HUES6 (cell line): ENCODE measurements at regions not wholly inside any gene's neighbourhood (a gene's known extent, or its start where the extent isn't known, plus 50 kb on each side); places are given as distances from the start of the nearest gene placed in this dataset.
"Not testable (repeated sequence)": the region's sequence is repeated elsewhere in the genome, so short reads cannot be mapped to it uniquely, and the experiment has no call there.

Source experiments
- H3K27ac ChIP-seq: 2 replicates; pipeline ENCODE4 v1.7.0; 2013; ENCODE audit warnings: low read depth, mild to moderate bottlenecking, low read length, inconsistent platforms
- H3K27me3 ChIP-seq: 2 replicates; pipeline ENCODE4 v1.6.1; 2013; ENCODE audit warnings: low read length; ENCODE audit not compliant: control insufficient read depth, insufficient read depth
- H3K36me3 ChIP-seq: 2 replicates; pipeline ENCODE4 v1.6.1; 2013; ENCODE audit warnings: low read length; ENCODE audit not compliant: control insufficient read depth, insufficient read depth
- H3K4me1 ChIP-seq: 2 replicates; pipeline ENCODE4 v1.6.1; 2013; ENCODE audit warnings: low read length; ENCODE audit not compliant: control insufficient read depth, insufficient read depth
- H3K4me3 ChIP-seq: 2 replicates; pipeline ENCODE4 v1.5.1; 2013; ENCODE audit warnings: low read depth, low read length
- H3K9ac ChIP-seq: one replicate; pipeline ENCODE4 v1.6.1; 2013; ENCODE audit warnings: mild to moderate bottlenecking, low read length
- H3K9me3 ChIP-seq: 2 replicates; pipeline ENCODE4 v1.6.1; 2013; ENCODE audit warnings: low read depth, low read length; ENCODE audit not compliant: control insufficient read depth, insufficient read depth

DNA sequence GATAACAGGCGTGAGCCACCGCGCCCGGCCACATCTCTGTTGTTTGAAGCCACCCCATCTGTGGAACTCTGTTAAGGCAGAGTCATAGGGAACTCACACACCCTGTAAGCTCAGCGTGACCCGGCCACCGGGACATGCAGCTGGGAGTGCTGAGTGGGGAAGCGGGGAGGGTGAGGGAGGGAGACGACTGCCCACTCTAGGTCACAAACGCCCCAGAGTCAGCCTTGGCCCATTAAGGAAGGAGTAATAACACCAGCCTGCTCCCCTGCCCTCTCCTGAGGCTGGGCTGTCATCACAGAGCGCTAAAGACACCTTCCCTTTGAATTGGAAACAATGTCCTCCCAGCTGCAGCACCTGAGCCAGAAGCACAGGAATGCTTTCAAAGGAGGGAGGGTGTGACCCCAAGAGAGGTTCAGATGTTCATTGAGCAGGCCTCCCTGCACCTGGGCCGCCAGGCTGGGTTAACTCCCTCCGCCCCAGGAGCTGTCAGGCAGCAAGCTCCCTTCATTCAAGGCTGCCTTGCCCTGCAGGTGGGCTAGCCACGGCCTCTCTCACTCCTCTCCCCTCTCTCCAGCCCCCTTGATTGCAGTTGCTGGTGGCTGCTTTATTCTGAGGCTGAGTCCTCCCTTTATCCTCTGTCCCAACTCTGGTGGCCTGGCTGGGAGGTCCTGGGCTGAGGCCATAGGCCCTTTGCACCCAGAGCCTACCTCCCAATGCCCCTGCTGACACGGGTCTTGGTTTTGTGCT, 77.2 kb upstream of the HPCAL1 start:
- H3K9ac ChIP-seq, result no peak overlapping the region
- no peaks in the 10 kb centered on the region for H3K27me3 ChIP-seq
- H3K4me1 ChIP-seq, result 0 out of 2 replicates have a peak, but pooled peaks cover 3% of the 10 kb centered on the region
- no peak overlapping the region for H3K4me3 ChIP-seq
- H3K36me3 ChIP-seq, result no peaks in the 10 kb centered on the region
- H3K27ac ChIP-seq, result no peak overlapping the region
- peaks cover 2% of the 10 kb centered on the region; the same call in 1 of the 2 replicates for H3K9me3 ChIP-seq

- no peaks in the 10 kb centered on the region for H3K36me3 ChIP-seq
- 0 out of 2 replicates have a peak, but pooled peaks cover 3% of the 10 kb centered on the region for H3K4me1 ChIP-seq
Measured at GRCh38 chr2:10226038-10226724, 76.5 kb upstream of the HPCAL1 start.

GRCh38 chr2:10228611-10229365, 73.9 kb upstream of the HPCAL1 start:
- H3K9ac ChIP-seq, result no peak overlapping the region
- H3K36me3 ChIP-seq, result no peaks in the 10 kb centered on the region
- H3K27me3 ChIP-seq, result no peaks in the 10 kb centered on the region
- no peak overlapping the region for H3K4me3 ChIP-seq
- peaks cover 3% of the 10 kb centered on the region; the same call in 1 of the 2 replicates for H3K9me3 ChIP-seq
- no peak overlapping the region for H3K27ac ChIP-seq
- 0 out of 2 replicates have a peak, but pooled peaks cover 3% of the 10 kb centered on the region for H3K4me1 ChIP-seq

More at GRCh38 chr2:10226038-10226724, 76.5 kb upstream of the HPCAL1 start:
- Histone ChIP-seq H3K4me3 (no peak overlapping the region), H3K27me3 (no peaks in the 10 kb centered on the region), H3K9ac (no peak overlapping the region), H3K27ac (no peak overlapping the region), H3K9me3 (peaks cover 3% of the 10 kb centered on the region; the same call in 1 of the 2 replicates)

DNA sequence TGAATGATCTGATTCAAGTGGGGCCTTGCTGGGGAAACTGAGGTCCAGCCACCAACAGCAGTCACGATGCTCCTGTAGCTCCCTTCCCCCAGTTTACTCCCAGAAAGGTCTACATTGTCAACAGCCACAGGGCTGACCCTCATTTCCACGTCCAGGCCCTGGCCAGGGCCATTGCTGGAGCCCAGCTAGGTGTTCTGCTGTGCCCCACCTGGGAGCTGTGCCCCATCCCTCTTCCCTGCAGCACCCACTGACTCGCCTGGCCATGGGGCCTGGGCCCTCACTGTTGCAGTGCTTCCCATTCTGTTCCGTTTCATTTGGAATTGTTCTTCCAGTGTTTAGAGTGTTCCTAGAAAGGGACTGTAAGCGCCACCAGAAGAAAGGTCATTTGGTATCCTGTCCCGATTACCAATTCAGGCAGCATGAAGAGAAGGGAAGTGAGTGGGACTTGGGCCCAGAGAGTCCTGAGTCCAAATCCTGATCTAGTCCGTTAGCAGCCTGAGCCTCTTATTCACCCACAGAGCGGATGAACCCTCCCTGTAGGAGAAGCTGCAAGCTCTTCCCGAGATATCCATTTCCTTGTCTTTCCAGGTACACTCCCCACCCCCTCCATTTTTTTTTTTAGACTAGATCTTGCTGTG, 73.1 kb upstream of the HPCAL1 start:
- H3K4me3 ChIP-seq, result no peak overlapping the region
- no peaks in the 10 kb centered on the region for H3K27me3 ChIP-seq
- 0 out of 2 replicates have a peak, but pooled peaks cover 3% of the 10 kb centered on the region for H3K4me1 ChIP-seq
- peaks cover 3% of the 10 kb centered on the region; the same call in 1 of the 2 replicates for H3K9me3 ChIP-seq
- H3K36me3 ChIP-seq, result no peaks in the 10 kb centered on the region
- no peak overlapping the region for H3K9ac ChIP-seq
- H3K27ac ChIP-seq, result no peak overlapping the region

GRCh38 chr2:10230499-10230898, 72.2 kb upstream of the HPCAL1 start:
- no peaks in the 10 kb centered on the region for H3K36me3 ChIP-seq
- no peaks in the 10 kb centered on the region for H3K4me1 ChIP-seq
- H3K27ac ChIP-seq, result no peak overlapping the region
- H3K4me3 ChIP-seq, result no peak overlapping the region
- peaks cover 3% of the 10 kb centered on the region; the same call in 1 of the 2 replicates for H3K9me3 ChIP-seq
- no peak overlapping the region for H3K9ac ChIP-seq
- H3K27me3 ChIP-seq, result no peaks in the 10 kb centered on the region

GRCh38 chr2:10230921-10231320, 71.8 kb upstream of the HPCAL1 start:
- not testable (repeated sequence) for H3K9ac ChIP-seq, H3K27ac ChIP-seq, H3K4me1 ChIP-seq, H3K36me3 ChIP-seq, H3K4me3 ChIP-seq, H3K27me3 ChIP-seq, H3K9me3 ChIP-seq

DNA sequence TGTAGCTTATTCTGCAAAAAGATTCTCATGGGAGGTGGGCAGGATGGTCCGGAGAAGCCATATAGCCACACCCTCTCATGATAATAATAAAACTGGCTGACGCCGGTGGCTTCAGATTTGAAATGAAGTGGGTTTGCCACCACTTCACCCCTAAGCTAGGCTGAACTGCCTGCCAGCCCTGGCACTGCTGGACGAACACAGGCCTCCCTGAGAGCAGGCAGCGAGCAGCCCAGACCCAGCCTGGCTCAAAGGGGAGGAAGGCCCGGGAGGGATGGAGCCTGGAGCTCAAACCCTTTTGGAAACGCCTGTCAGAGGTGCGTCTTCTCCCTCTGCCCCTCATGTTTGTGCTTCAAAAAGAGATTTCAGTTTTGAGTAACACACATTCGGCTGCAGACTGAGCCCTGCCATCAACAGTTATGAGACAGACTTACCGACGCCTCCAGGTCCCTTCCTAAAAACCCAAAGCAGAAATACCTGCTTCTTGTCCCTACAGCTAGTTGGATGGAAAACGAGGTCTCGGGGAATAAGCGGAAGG, 71.1 kb upstream of the HPCAL1 start:
- Histone ChIP-seq H3K4me1 (no peaks in the 10 kb centered on the region), H3K9ac (no peak overlapping the region), H3K9me3 (peaks cover 3% of the 10 kb centered on the region; the same call in 1 of the 2 replicates), H3K4me3 (no peak overlapping the region), H3K27ac (no peak overlapping the region), H3K36me3 (no peaks in the 10 kb centered on the region), H3K27me3 (peaks cover 4% of the 10 kb centered on the region; the same call in 1 of the 2 replicates)

DNA sequence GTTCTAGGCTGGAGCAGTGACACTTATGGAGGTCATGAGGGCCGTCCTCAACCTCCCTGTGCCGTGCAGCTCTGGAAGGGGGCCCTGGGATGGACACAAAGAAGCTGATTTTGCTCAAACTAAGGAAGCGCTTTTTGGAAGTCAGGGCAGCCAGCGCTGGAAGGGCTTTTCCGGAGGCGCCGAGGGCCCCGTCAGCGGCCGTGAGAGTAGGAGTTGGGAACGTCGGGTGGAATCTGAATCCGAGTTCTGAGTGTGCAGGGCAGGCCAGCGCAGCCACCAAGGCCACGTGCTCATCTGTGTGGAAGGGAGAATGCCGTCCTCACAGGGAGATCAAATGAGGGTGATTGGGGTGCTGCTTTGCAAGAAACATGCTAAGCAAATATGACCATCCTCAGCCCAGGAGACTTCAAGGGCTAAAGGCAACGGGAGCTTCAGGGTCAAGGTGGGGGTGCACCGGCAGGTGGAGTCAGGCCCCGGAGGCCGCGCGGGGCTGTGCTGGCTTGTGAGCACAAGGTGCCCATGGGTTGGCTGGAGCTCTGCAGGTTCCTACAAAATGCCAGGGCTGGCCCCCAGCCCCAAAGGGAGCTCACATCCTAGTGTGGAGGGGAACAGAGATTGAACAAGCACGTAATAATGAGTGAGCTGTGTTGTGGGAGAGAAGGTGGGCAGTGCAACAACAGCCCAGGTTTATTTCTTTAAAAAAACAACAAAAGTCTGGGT, 70.4 kb upstream of the HPCAL1 start:
- H3K9me3 ChIP-seq, result peaks cover 3% of the 10 kb centered on the region; the same call in 1 of the 2 replicates
- no peaks in the 10 kb centered on the region for H3K36me3 ChIP-seq
- H3K4me1 ChIP-seq, result no peaks in the 10 kb centered on the region
- no peak overlapping the region for H3K4me3 ChIP-seq
- H3K27me3 ChIP-seq, result peaks cover 4% of the 10 kb centered on the region; the same call in 1 of the 2 replicates
- H3K9ac ChIP-seq, result no peak overlapping the region
- H3K27ac ChIP-seq, result no peak overlapping the region

- H3K9ac ChIP-seq, result no peak overlapping the region
- H3K27ac ChIP-seq, result no peak overlapping the region
- no peaks in the 10 kb centered on the region for H3K4me1 ChIP-seq
- H3K27me3 ChIP-seq, result peaks cover 4% of the 10 kb centered on the region; the same call in 1 of the 2 replicates
- peaks cover 3% of the 10 kb centered on the region; the same call in 1 of the 2 replicates for H3K9me3 ChIP-seq
- no peak overlapping the region for H3K4me3 ChIP-seq
- no peaks in the 10 kb centered on the region for H3K36me3 ChIP-seq
Measured at GRCh38 chr2:10233131-10234012, 69.3 kb upstream of the HPCAL1 start.
